ENCODE measurements at regions not wholly inside any gene's neighbourhood (a gene's known extent, or its start where the extent isn't known, plus 50 kb on each side); places are given as distances from the start of the nearest gene placed in this dataset.

GRCh38 chr5:63877961-63878360, 84.3 kb downstream of the HTR1A start (continued):
- TF ChIP-seq, protein P1, sequence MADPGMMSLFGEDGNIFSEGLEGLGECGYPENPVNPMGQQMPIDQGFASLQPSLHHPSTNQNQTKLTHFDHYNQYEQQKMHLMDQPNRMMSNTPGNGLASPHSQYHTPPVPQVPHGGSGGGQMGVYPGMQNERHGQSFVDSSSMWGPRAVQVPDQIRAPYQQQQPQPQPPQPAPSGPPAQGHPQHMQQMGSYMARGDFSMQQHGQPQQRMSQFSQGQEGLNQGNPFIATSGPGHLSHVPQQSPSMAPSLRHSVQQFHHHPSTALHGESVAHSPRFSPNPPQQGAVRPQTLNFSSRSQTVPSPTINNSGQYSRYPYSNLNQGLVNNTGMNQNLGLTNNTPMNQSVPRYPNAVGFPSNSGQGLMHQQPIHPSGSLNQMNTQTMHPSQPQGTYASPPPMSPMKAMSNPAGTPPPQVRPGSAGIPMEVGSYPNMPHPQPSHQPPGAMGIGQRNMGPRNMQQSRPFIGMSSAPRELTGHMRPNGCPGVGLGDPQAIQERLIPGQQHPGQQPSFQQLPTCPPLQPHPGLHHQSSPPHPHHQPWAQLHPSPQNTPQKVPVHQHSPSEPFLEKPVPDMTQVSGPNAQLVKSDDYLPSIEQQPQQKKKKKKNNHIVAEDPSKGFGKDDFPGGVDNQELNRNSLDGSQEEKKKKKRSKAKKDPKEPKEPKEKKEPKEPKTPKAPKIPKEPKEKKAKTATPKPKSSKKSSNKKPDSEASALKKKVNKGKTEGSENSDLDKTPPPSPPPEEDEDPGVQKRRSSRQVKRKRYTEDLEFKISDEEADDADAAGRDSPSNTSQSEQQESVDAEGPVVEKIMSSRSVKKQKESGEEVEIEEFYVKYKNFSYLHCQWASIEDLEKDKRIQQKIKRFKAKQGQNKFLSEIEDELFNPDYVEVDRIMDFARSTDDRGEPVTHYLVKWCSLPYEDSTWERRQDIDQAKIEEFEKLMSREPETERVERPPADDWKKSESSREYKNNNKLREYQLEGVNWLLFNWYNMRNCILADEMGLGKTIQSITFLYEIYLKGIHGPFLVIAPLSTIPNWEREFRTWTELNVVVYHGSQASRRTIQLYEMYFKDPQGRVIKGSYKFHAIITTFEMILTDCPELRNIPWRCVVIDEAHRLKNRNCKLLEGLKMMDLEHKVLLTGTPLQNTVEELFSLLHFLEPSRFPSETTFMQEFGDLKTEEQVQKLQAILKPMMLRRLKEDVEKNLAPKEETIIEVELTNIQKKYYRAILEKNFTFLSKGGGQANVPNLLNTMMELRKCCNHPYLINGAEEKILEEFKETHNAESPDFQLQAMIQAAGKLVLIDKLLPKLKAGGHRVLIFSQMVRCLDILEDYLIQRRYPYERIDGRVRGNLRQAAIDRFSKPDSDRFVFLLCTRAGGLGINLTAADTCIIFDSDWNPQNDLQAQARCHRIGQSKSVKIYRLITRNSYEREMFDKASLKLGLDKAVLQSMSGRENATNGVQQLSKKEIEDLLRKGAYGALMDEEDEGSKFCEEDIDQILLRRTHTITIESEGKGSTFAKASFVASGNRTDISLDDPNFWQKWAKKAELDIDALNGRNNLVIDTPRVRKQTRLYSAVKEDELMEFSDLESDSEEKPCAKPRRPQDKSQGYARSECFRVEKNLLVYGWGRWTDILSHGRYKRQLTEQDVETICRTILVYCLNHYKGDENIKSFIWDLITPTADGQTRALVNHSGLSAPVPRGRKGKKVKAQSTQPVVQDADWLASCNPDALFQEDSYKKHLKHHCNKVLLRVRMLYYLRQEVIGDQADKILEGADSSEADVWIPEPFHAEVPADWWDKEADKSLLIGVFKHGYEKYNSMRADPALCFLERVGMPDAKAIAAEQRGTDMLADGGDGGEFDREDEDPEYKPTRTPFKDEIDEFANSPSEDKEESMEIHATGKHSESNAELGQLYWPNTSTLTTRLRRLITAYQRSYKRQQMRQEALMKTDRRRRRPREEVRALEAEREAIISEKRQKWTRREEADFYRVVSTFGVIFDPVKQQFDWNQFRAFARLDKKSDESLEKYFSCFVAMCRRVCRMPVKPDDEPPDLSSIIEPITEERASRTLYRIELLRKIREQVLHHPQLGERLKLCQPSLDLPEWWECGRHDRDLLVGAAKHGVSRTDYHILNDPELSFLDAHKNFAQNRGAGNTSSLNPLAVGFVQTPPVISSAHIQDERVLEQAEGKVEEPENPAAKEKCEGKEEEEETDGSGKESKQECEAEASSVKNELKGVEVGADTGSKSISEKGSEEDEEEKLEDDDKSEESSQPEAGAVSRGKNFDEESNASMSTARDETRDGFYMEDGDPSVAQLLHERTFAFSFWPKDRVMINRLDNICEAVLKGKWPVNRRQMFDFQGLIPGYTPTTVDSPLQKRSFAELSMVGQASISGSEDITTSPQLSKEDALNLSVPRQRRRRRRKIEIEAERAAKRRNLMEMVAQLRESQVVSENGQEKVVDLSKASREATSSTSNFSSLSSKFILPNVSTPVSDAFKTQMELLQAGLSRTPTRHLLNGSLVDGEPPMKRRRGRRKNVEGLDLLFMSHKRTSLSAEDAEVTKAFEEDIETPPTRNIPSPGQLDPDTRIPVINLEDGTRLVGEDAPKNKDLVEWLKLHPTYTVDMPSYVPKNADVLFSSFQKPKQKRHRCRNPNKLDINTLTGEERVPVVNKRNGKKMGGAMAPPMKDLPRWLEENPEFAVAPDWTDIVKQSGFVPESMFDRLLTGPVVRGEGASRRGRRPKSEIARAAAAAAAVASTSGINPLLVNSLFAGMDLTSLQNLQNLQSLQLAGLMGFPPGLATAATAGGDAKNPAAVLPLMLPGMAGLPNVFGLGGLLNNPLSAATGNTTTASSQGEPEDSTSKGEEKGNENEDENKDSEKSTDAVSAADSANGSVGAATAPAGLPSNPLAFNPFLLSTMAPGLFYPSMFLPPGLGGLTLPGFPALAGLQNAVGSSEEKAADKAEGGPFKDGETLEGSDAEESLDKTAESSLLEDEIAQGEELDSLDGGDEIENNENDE (IDR thresholded peaks at IDR 0.05; ENCODE audit: insufficient replicate concordance, low read length), result no peak
- TF ChIP-seq, protein P2, sequence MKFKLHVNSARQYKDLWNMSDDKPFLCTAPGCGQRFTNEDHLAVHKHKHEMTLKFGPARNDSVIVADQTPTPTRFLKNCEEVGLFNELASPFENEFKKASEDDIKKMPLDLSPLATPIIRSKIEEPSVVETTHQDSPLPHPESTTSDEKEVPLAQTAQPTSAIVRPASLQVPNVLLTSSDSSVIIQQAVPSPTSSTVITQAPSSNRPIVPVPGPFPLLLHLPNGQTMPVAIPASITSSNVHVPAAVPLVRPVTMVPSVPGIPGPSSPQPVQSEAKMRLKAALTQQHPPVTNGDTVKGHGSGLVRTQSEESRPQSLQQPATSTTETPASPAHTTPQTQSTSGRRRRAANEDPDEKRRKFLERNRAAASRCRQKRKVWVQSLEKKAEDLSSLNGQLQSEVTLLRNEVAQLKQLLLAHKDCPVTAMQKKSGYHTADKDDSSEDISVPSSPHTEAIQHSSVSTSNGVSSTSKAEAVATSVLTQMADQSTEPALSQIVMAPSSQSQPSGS (IDR thresholded peaks at IDR 0.05; ENCODE audit: low read length), result no peak

Measured in H1 (cell line).